NCI-H2227 (cell line): ENCODE measurements at regions not wholly inside any gene's neighbourhood (a gene's known extent, or its start where the extent isn't known, plus 50 kb on each side); places are given as distances from the start of the nearest gene placed in this dataset.

Experiments
- DNase-seq: peaks from one replicate; lab custom pipeline; 2025; ENCODE audit not compliant: unreplicated experiment; lab: John Stamatoyannopoulos, UW

DNA sequence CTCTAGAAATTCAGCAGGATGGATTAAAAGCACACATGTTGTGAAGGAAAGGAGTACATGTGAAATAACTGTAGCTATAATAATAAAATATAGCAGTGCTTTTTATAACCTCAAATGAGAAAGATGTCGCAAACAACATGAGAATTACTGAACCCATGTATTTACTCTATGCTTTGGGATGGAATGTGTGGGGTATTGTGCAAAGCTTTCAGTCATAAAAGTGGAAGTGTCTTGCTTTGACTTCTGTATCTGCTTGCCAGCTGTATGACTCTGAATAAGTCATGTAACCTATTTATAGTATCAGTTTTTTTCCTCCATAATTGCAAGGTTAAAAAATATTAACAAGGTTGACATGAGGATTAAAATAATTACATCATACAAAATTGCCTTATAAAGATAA lies 519.3 kb upstream of the CADM2 start:
- DNase-seq, result no peak

DNA sequence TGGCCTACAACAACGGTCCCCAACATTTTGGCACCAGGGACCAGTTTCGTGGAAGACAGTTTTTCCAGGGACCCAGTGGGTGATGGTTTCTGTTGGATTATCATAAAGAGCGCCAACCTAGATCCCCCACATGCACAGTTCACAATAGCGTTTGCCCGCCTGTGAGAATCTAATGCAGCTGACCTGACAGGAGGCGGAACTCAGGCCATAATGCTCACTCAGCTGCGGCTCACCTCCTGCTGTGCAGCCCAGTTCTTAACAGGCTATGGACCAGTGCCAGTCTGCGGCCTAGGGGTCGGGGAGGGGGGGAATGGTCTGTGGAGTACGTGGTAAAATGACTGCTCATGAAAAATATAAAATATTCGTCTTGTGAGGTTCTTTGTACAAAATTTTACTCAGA lies 518.5 kb upstream of the CADM2 start:
- no peak for DNase-seq

DNA sequence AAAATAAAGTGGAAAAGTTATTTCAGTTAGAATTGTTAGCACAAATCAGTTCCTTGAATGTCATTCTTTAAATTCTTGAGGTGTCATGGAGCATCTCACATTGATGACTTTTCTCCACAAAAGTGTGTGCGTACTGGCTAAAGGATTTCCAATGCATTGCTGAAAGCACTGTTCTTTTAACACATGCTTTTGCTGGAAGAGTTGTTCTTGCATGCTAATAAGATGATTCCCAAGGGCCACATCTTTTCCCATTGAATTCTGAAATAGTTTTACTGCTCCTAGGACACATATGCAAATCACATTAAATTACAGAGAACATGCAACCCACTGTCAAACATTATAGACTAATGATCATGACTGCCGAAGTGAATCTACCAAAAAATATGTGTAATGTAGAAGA lies 516.3 kb upstream of the CADM2 start:
- no peak for DNase-seq

DNA sequence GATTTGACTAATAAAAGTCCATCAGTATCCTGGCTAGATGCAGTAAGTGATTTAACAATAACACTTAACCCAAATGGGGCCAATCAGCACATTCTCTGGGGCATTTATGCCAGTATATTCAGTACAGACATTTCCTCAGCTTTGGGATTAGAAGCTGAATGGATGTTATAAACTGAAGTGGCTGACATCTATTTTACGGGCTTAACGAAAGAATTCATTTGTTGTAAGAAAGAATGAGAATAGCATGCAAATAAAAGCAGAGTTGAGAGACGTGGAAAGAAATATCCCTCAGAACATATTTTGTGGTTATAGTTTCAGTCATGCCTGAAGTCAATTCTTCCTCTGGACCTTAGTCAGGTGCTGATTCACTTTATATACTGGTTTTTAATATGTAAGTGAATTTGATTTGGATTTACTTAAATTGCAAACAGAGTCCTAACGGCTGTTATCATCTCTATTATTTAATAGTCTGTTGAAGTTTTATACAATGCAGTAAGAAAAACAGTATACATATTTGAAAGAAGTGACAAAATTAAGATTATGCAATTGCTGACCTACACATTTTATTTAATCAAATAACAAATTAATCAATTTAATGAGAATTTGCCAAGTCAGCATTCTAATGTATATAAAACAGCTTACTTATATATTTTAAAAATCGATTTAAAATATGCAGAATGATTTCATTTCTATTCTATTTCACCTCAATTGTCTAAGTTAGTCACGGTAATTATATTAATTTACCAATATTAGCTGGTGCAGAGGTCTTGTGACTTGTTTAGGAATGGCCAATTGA lies 513.9 kb upstream of the CADM2 start:
- DNase-seq, result no peak

DNA sequence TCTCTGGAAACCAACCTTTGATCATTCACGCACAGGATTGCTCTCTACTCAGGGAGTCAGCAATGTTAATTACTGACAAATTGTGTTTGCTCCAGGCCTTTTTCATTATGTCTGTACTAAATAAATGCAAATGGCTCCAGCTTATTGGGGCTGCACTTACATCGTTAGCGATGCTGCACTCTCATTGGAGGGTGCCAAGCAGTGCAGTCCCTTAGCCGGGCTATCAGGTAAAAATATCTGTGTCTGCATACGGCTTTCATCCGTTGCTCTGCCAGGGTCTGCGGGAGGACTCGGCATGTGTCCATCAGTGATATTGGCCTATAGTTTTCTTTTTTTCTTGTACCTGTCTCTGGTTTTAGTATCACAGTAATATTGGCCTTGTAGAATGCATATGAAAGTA lies 471.5 kb upstream of the CADM2 start:
- DNase-seq, result no peak

DNA sequence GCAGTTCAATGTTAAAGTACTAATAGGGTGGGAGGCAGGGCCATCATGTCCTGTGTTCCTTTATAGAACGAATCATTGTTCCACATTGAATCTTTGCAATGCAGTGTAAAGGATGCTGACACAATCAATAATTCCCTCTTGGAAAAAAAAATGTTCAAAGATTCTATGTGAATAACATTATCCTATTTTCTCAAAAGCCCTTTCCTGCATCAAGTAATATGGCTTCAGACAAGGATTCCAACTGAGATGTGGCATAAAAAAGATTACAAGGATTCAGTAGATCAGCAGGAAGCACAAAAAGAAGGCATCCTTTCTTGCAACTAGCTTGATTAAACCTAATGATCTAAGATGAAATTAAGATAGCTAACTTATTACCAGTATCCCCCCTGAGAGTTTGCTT lies 454.0 kb upstream of the CADM2 start:
- no peak for DNase-seq

DNA sequence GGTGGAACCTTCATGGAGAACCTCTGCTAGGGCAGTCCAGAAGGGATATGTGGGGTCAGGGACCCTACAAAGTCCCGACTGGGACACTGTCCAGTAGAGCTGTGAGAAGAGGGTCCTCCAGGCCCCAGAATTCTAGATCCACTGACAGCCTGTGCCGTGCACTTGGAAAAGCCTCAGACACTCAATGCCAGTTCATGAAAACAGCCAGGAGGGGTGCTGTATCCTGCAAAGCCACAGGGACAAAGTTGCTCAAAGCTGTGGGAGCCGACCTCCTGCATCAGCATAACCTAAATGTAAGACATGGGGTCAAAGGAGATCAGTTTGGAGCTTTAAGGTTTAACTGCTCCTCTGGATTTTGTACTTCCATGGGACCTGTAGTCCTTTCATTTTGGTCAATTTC lies 448.8 kb upstream of the CADM2 start:
- DNase-seq, result no peak

DNA sequence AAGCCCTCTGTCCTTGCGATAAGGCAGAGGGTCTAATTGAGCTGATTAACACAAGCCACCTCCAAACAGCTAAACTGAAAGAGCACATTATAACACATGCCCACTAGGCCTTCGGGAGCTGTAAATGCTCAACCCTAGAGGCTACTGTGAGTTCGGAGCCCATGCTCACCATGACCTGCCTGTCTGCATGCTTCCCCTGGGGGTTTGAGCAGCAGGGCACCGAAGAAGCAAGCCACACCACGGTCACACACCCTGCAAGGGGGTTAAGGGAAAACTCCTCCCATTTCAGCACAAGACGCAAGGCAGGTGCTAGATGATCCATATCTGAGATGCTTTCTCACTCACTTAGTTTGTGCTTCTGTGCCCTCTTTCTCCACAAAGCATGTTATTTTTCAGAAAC lies 435.9 kb upstream of the CADM2 start:
- DNase-seq, result no peak

DNA sequence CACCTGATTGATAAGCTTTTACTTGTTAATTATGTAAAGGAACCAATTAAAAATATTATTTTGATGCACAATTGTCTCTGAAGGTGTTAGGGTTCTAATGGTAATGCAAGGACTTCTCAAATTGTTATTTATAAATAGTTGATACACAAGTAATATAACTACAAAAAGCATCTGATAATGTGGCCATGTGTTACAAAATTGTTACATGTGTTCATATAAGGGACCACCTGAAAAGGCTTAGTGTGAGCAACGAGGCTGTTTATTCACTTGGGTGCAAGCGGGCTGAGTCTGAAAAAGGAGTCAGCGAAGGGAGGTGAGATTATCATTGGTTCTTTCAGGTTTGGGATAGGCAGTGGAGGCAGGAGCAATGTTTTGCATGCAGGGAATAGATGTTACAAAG lies 421.9 kb upstream of the CADM2 start:
- DNase-seq, result no peak

DNA sequence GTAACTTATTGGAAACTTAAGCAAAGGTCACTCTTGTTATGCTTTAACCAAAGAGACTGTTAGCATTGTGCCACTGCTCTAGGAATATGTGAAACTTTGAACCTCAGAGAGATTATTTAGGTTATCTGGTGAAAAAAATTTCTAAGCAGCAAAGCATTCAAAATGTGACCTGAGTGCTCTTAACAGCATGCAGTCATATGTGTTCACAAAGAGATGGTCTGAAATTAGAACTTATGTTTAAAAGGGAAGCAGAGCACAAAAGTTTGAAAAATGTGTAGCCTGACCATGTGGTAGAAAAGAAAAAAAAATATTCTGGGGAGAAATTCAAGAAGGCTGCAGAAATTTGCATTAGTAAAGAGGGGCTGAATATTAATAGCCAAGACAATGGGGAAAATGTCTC lies 420.2 kb upstream of the CADM2 start:
- no peak for DNase-seq

DNA sequence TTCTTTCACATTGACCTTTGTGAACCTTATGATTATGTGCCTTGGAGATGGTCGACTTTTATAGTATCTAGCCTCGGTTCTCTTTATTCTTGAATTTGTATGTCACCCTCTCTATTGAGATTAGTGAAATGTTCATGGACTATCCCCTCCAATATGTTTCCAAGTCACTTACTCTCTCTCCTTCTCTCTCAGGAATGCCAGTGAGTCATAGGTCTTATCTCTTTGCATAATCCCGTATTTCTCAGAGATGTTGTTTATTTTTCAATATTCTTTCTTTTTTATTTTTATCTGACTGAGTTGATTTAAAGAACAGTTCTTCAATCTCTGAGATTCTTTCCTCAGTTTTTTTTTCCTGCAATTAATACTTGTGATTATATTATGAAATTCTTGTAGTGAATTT lies 411.6 kb upstream of the CADM2 start:
- DNase-seq, result no peak

DNA sequence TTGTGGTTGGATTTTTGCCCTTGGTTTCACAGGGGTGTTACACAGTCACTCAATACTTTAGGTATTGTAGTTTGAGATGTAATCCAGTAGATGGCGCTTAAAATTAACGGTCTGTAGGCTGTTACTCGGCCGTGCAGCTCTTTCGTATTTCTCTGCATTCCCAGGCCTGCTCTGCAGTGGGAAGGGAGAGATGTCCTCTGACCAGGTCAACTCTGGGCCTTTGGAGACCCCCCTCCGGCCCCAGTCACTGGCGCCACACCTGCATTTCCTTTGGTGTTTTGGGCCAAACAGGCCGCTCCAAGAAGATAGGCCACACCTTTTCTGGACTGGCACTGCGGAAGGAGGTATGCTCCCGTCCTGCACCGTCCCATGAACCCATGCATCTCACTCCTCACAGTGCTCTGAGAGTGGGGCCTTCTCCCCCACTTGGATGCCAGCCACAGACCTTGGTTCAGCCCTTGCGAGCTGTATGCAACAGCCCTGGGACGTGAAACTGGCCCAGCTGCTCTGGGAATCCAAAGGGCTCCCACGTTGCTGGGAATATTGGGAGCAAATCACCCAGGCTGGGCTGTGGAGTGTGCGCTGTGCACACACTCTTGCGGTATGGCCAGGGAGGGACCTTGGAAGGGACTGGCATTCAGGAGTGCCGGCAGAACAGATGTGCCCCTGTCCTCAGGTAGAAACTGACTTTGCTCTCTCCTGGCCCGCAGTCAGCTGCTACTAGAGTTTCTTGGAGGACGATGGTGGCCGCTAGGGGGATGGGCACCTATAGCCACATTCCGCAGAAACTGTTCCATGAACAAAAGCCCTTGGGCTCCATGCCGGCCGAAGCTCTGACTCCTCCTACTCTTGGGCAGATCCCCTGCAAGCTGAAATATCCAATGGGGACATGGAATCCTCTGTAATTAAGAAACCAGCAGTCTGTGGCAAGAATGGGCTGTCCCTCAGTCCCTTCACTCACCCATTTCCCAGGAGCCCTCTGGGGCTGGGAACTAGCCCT lies 410.5 kb upstream of the CADM2 start:
- DNase-seq, result peak; percentile 47

DNA sequence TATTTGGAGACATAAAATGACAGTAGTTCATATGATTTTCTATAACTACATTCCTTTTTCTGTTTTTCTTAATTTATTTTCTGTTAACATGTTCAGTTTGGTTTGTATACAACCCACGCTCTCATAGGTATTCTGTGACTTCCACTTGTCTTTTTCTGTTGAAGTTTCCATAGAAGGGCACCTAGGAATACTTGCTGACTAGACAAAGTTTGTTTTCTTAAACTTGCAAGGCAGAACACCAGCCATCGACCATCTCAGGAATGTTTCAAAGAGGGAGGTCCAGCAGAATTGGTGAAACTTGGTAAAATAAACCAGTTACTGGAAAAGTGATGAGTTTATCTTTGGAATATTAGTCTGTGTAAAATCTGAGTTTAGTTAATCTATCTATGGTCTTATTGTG lies 403.2 kb upstream of the CADM2 start:
- no peak for DNase-seq

DNA sequence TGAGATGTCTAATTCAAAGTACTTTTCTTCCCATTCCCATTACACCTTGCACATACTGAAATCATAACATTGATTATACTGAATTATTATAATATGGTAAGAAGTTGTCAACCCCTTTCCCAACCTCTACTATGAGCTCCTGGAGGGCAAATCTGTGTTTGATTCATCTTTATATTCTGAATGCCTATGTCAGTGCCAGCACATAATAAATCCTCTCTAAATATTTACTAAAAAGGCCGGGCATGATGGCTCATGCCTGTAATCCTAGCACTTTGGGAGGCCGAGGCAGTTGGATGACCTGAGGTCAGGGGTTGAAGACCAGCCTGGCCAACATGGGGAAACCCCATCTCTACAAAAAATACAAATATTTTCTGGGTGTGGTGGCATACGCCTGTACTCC lies 392.5 kb upstream of the CADM2 start:
- DNase-seq, result no peak

DNA sequence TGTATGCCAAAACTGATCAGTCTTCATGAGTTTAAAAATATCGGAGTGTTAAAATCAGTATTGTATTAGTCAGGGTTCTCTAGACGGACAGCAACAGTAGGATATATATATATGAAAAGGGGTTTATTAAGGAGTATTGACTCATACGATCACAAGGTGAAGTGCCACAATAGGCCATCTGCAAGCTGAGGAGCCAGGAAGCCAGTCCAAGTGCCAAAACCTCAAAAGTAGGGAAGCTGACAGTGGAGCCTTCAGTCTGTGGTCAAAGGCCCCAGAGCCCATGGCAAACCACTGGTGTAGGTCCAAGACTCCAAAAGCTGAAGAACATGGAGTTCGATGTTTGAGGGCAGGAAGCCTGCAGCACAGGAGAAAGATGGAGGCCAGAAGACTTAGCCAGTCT lies 391.0 kb upstream of the CADM2 start:
- no peak for DNase-seq

DNA sequence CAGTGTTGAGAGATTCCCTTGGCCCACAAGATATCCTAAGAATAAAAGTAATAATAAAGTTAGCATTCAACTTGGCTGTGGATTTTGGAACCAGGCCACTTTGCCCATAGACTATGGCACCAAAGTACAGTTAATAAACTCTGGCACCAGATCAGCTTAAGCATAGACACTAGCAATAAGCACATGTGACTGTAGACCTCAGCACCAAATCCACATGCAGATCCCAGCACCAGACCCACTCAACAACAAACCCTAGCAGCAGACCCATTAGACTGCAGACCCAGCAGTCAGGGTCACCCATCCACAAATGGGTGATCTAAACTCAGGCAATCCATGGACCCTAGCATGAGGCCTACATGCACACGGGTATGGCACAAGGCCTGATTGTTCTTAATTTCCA lies 384.8 kb upstream of the CADM2 start:
- DNase-seq, result no peak

DNA sequence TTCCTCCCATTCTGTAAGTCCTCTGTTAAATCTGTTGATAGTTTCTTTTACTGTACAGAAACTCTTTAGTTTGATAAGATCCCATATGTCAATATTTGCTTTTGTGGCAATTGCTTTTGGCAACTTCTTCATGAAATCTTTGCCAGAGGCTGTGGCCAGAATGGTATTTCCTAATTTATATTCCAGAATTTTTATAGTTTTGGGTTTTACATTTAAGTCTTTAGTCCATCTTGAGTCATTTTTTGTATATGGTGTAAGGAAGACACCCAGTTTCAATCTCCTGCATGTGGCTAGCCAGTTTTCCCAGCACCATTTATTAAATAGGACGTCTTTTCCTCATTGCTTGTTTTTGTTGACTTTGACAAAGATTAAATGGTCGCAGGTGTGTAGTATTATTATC lies 372.4 kb upstream of the CADM2 start:
- no peak for DNase-seq

DNA sequence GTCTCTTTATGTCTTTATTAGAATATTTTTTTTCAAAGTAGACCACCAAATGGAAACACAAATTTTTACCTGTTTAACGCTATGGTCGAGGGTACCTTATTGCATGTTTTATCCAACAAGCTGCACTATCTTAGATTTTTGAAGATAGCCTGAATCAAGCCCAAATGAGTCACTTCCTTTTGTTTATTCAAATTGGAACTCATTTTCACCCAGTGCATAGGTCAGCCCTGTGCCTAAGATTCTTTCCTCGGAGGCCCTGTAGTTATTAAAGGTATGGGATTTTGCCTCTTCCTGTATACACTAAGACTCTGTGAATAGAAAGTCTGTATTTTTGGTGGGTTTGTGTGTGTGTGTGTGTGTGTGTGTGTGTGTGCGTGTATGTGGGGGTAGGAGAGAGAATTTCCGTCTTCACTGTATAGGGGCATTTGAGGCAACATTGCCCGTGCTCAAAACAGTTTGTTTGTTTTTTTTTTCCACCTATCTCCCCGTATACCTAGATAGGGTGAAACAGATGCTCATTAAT lies 358.0 kb upstream of the CADM2 start:
- no peak for DNase-seq

DNA sequence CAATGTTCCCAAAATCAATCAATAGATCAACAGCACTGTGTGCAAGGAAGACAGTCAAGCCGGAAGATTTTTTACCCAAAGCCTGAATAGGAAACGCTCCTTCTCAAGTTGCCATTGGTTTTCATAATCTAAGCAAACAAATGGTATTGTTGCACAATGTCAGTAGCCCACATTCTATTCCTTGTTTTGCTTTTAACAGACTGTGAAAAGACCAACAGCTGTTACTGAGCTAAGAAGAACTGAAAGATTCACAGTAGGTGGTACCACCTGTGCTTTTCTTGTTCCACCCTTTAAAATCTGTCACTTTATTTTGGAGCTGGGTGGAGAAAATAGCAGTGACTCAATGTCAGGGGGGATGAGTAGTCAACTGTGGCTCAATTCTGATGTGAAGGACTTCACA lies 357.5 kb upstream of the CADM2 start:
- no peak for DNase-seq

DNA sequence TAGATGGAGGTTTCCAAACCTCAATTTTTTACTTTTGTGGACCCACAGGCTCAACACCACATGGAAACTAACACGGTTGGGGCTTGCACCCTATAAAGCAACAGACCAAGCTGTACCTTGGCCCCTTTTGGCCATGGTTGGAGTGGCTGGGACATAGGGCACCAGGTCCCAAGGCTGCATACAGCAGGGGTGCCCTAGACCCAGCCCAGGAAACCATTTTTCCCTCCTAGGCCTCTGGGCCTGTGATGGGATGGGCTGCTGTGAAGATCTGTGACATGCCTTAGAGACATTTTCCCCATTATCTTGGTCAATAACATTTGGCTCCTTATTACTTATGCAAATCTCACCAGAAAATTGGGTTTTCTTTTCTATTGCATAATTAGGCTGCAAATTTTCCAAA lies 337.0 kb upstream of the CADM2 start:
- no peak for DNase-seq

DNA sequence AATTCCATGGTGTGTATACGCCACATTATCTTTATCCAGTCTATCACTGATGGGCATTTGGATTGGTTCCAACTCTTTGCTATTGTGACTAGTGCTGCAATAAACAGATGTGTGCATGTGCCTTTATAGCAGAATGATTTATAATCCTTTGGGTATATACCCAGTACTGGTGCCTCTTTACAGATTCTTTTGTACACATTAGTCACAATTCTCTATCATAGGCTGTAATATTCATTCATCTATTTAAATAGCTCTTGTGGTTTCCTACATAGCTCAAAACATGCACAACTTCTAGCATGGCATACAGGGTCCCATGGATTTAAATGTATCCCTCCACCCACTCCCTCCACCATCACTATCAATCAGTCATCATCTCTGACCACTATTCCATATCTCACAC lies 324.1 kb upstream of the CADM2 start:
- no peak for DNase-seq

DNA sequence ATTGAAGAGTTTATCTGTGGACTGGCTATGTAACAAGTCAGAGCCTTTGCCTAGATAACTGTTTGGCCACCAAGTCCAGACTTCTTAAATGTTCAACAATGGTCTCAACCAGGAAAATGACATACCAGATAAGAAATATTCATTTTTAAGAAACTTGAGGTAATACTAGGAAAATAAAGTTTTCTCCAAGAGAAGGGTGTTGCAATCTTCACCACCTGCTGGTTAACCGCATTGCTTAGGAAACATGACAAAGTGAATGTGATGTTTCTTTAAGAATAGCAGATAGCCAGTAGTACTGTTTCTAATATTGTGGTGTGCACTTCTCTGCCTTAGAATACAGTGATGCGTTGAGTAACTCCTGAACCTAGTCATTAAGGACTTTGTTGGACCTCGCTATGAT lies 321.5 kb upstream of the CADM2 start:
- no peak for DNase-seq
